ENCODE measurements at regions not wholly inside any gene's neighbourhood (a gene's known extent, or its start where the extent isn't known, plus 50 kb on each side); places are given as distances from the start of the nearest gene placed in this dataset.

GRCh38 chr20:22768266-22769178, 184.2 kb upstream of the FOXA2 start:
- Histone ChIP-seq H3K4me1 (ENCODE audit: control extremely low read depth in 1 of 4, control insufficient read depth in 4 of 4, insufficient read depth in 4 of 4, low read length in 3 of 4) (no peaks in the 10 kb centered on the region), H3K27ac (ENCODE audit: insufficient read depth in 1 of 2, low read depth in 1 of 2, low read length in 2 of 2, poor library complexity in 1 of 2, severe bottlenecking in 2 of 2) (no peak overlapping the region), H3K9me3 (ENCODE audit: control extremely low read depth in 1 of 5, control insufficient read depth in 4 of 5, insufficient read depth in 2 of 5, low read depth in 1 of 5, low read length in 4 of 5) (no peaks in the 10 kb centered on the region), H3K27me3 (replicated peaks in 2 of 5; ENCODE audit: control insufficient read depth in 4 of 5, insufficient read depth in 5 of 5, low read length in 4 of 5) (peaks cover 0 to 4% (median 0%) of the 10 kb centered on the region in 5 experiments), H3K4me3 (ENCODE audit: control insufficient read depth in 1 of 7, extremely low read depth in 1 of 7, insufficient read depth in 4 of 7, low read depth in 2 of 7, low read length in 6 of 7) (no peak overlapping the region), H3K36me3 (ENCODE audit: control insufficient read depth in 4 of 4, insufficient read depth in 4 of 4, low read length in 3 of 4) (no peaks in the 10 kb centered on the region)
- ChIA-PET POLR2A (no interaction called here), CTCF (interaction anchor here (1.0 to 1.1 kb wide), 2 partner anchors 19 to 35 kb away, joined by 3 to 4 read pairs; no protein-coding TSS in a partner anchor)
- 90% methylated on average over 7 of the region's 11 CpGs for WGBS (ENCODE audit: insufficient coverage)
- DNase-seq, result no peak

GRCh38 chr20:22770241-22770800, 185.9 kb upstream of the FOXA2 start:
- POLR2A ChIA-PET, result no interaction called here

GRCh38 chr20:22771706-22772105, 187.3 kb upstream of the FOXA2 start:
- CTCF ChIA-PET, result no interaction called here
- H3K36me3 ChIP-seq (ENCODE audit: control insufficient read depth in 4 of 4, insufficient read depth in 4 of 4, low read length in 3 of 4), result no peaks in the 10 kb centered on the region
- no peak overlapping the region for H3K27ac ChIP-seq (ENCODE audit: insufficient read depth in 1 of 2, low read depth in 1 of 2, low read length in 2 of 2, poor library complexity in 1 of 2, severe bottlenecking in 2 of 2)
- WGBS (ENCODE audit: insufficient coverage), result 97% methylated on average over 5 of the region's 5 CpGs
- H3K4me3 ChIP-seq (ENCODE audit: control insufficient read depth in 1 of 7, extremely low read depth in 1 of 7, insufficient read depth in 4 of 7, low read depth in 2 of 7, low read length in 6 of 7), result no peak overlapping the region
- no peaks in the 10 kb centered on the region for H3K4me1 ChIP-seq (ENCODE audit: control extremely low read depth in 1 of 4, control insufficient read depth in 4 of 4, insufficient read depth in 4 of 4, low read length in 3 of 4)
- H3K27me3 ChIP-seq (replicated peaks in 2 of 5; ENCODE audit: control insufficient read depth in 4 of 5, insufficient read depth in 5 of 5, low read length in 4 of 5), result peaks cover 0 to 4% (median 0%) of the 10 kb centered on the region in 5 experiments
- POLR2A ChIA-PET, result no interaction called here
- no peak for DNase-seq
- no peaks in the 10 kb centered on the region for H3K9me3 ChIP-seq (ENCODE audit: control extremely low read depth in 1 of 5, control insufficient read depth in 4 of 5, insufficient read depth in 2 of 5, low read depth in 1 of 5, low read length in 4 of 5)

More at GRCh38 chr20:22770241-22770800, 185.9 kb upstream of the FOXA2 start:
- Histone ChIP-seq H3K27ac (ENCODE audit: insufficient read depth in 1 of 2, low read depth in 1 of 2, low read length in 2 of 2, poor library complexity in 1 of 2, severe bottlenecking in 2 of 2) (no peak overlapping the region), H3K4me3 (ENCODE audit: control insufficient read depth in 1 of 7, extremely low read depth in 1 of 7, insufficient read depth in 4 of 7, low read depth in 2 of 7, low read length in 6 of 7) (no peak overlapping the region), H3K36me3 (ENCODE audit: control insufficient read depth in 4 of 4, insufficient read depth in 4 of 4, low read length in 3 of 4) (no peaks in the 10 kb centered on the region), H3K27me3 (replicated peaks in 2 of 5; ENCODE audit: control insufficient read depth in 4 of 5, insufficient read depth in 5 of 5, low read length in 4 of 5) (peaks cover 0 to 4% (median 0%) of the 10 kb centered on the region in 5 experiments), H3K9me3 (ENCODE audit: control extremely low read depth in 1 of 5, control insufficient read depth in 4 of 5, insufficient read depth in 2 of 5, low read depth in 1 of 5, low read length in 4 of 5) (no peaks in the 10 kb centered on the region), H3K4me1 (ENCODE audit: control extremely low read depth in 1 of 4, control insufficient read depth in 4 of 4, insufficient read depth in 4 of 4, low read length in 3 of 4) (no peaks in the 10 kb centered on the region)
- DNase-seq, result no peak
- CTCF ChIA-PET, result no interaction called here

- CTCF ChIA-PET, result no interaction called here
- Histone ChIP-seq H3K27me3 (replicated peaks in 2 of 5; ENCODE audit: control insufficient read depth in 4 of 5, insufficient read depth in 5 of 5, low read length in 4 of 5) (peaks cover 0 to 4% (median 0%) of the 10 kb centered on the region in 5 experiments), H3K27ac (ENCODE audit: insufficient read depth in 1 of 2, low read depth in 1 of 2, low read length in 2 of 2, poor library complexity in 1 of 2, severe bottlenecking in 2 of 2) (no peak overlapping the region)
Measured at GRCh38 chr20:22773344-22773743, 189.0 kb upstream of the FOXA2 start.

GRCh38 chr20:22775256-22775655, 190.9 kb upstream of the FOXA2 start:
- POLR2A ChIA-PET, result no interaction called here
- no peak overlapping the region for H3K27ac ChIP-seq (ENCODE audit: insufficient read depth in 1 of 2, low read depth in 1 of 2, low read length in 2 of 2, poor library complexity in 1 of 2, severe bottlenecking in 2 of 2)
- CTCF ChIA-PET, result no interaction called here

More at GRCh38 chr20:22773344-22773743, 189.0 kb upstream of the FOXA2 start:
- POLR2A ChIA-PET, result no interaction called here
- H3K4me3 ChIP-seq (ENCODE audit: control insufficient read depth in 1 of 7, extremely low read depth in 1 of 7, insufficient read depth in 4 of 7, low read depth in 2 of 7, low read length in 6 of 7), result no peak overlapping the region
- no peaks in the 10 kb centered on the region for H3K36me3 ChIP-seq (ENCODE audit: control insufficient read depth in 4 of 4, insufficient read depth in 4 of 4, low read length in 3 of 4)
- WGBS (ENCODE audit: insufficient coverage), result 81% methylated on average over 3 of the region's 3 CpGs
- H3K9me3 ChIP-seq (ENCODE audit: control extremely low read depth in 1 of 5, control insufficient read depth in 4 of 5, insufficient read depth in 2 of 5, low read depth in 1 of 5, low read length in 4 of 5), result no peaks in the 10 kb centered on the region
- no peak for DNase-seq
- H3K4me1 ChIP-seq (ENCODE audit: control extremely low read depth in 1 of 4, control insufficient read depth in 4 of 4, insufficient read depth in 4 of 4, low read length in 3 of 4), result no peaks in the 10 kb centered on the region

GRCh38 chr20:22775671-22776139, 191.3 kb upstream of the FOXA2 start:
- Histone ChIP-seq H3K27ac (ENCODE audit: insufficient read depth in 1 of 2, low read depth in 1 of 2, low read length in 2 of 2, poor library complexity in 1 of 2, severe bottlenecking in 2 of 2) (no peak overlapping the region), H3K9me3 (ENCODE audit: control extremely low read depth in 1 of 5, control insufficient read depth in 4 of 5, insufficient read depth in 2 of 5, low read depth in 1 of 5, low read length in 4 of 5) (no peaks in the 10 kb centered on the region), H3K27me3 (replicated peaks in 2 of 5; ENCODE audit: control insufficient read depth in 4 of 5, insufficient read depth in 5 of 5, low read length in 4 of 5) (no peaks in the 10 kb centered on the region), H3K4me3 (ENCODE audit: control insufficient read depth in 1 of 7, extremely low read depth in 1 of 7, insufficient read depth in 4 of 7, low read depth in 2 of 7, low read length in 6 of 7) (no peak overlapping the region), H3K4me1 (ENCODE audit: control extremely low read depth in 1 of 4, control insufficient read depth in 4 of 4, insufficient read depth in 4 of 4, low read length in 3 of 4) (no peaks in the 10 kb centered on the region), H3K36me3 (ENCODE audit: control insufficient read depth in 4 of 4, insufficient read depth in 4 of 4, low read length in 3 of 4) (no peaks in the 10 kb centered on the region)
- ChIA-PET CTCF (no interaction called here), POLR2A (no interaction called here)
- 100% methylated on average over 2 of the region's 2 CpGs for WGBS (ENCODE audit: insufficient coverage)
- DNase-seq, result no peak

More at GRCh38 chr20:22775256-22775655, 190.9 kb upstream of the FOXA2 start:
- no peak overlapping the region for H3K4me3 ChIP-seq (ENCODE audit: control insufficient read depth in 1 of 7, extremely low read depth in 1 of 7, insufficient read depth in 4 of 7, low read depth in 2 of 7, low read length in 6 of 7)
- peaks cover 0 to 4% (median 0%) of the 10 kb centered on the region in 5 experiments for H3K27me3 ChIP-seq (replicated peaks in 2 of 5; ENCODE audit: control insufficient read depth in 4 of 5, insufficient read depth in 5 of 5, low read length in 4 of 5)
- DNase-seq, result no peak
- no peaks in the 10 kb centered on the region for H3K36me3 ChIP-seq (ENCODE audit: control insufficient read depth in 4 of 4, insufficient read depth in 4 of 4, low read length in 3 of 4)
- no peaks in the 10 kb centered on the region for H3K4me1 ChIP-seq (ENCODE audit: control extremely low read depth in 1 of 4, control insufficient read depth in 4 of 4, insufficient read depth in 4 of 4, low read length in 3 of 4)
- no peaks in the 10 kb centered on the region for H3K9me3 ChIP-seq (ENCODE audit: control extremely low read depth in 1 of 5, control insufficient read depth in 4 of 5, insufficient read depth in 2 of 5, low read depth in 1 of 5, low read length in 4 of 5)
- no CpG with 5 or more reads among the region's 1 CpG for WGBS (ENCODE audit: insufficient coverage)

GRCh38 chr20:22776369-22776768, 192.0 kb upstream of the FOXA2 start:
- Histone ChIP-seq H3K9me3 (ENCODE audit: control extremely low read depth in 1 of 5, control insufficient read depth in 4 of 5, insufficient read depth in 2 of 5, low read depth in 1 of 5, low read length in 4 of 5) (no peaks in the 10 kb centered on the region), H3K4me1 (ENCODE audit: control extremely low read depth in 1 of 4, control insufficient read depth in 4 of 4, insufficient read depth in 4 of 4, low read length in 3 of 4) (no peaks in the 10 kb centered on the region), H3K27me3 (replicated peaks in 2 of 5; ENCODE audit: control insufficient read depth in 4 of 5, insufficient read depth in 5 of 5, low read length in 4 of 5) (no peaks in the 10 kb centered on the region), H3K27ac (ENCODE audit: insufficient read depth in 1 of 2, low read depth in 1 of 2, low read length in 2 of 2, poor library complexity in 1 of 2, severe bottlenecking in 2 of 2) (no peak overlapping the region), H3K4me3 (ENCODE audit: control insufficient read depth in 1 of 7, extremely low read depth in 1 of 7, insufficient read depth in 4 of 7, low read depth in 2 of 7, low read length in 6 of 7) (no peak overlapping the region), H3K36me3 (ENCODE audit: control insufficient read depth in 4 of 4, insufficient read depth in 4 of 4, low read length in 3 of 4) (no peaks in the 10 kb centered on the region)
- 100% methylated on average over 2 of the region's 3 CpGs for WGBS (ENCODE audit: insufficient coverage)
- ChIA-PET CTCF (no interaction called here), POLR2A (no interaction called here)
- no peak for DNase-seq

All from common myeloid progenitor, CD34-positive (primary cell).